ENCODE measurements at regions not wholly inside any gene's neighbourhood (a gene's known extent, or its start where the extent isn't known, plus 50 kb on each side); places are given as distances from the start of the nearest gene placed in this dataset.

GRCh38 chrX:10726647-10727046 is 106.3 kb upstream of the MID1 start:
- DNase-seq = no peak
- WGBS, 2 donors = 84% methylated on average over 3 of the region's 3 CpGs
- Histone ChIP-seq H3K27ac (peak overlapping the region in 2 of 4 donors; percentile 27 to 51), H3K4me3 (no peak overlapping the region), H3K9me3 (no peaks in the 10 kb centered on the region), H3K4me1 (peaks cover 0 to 27% (median 7%) of the 10 kb centered on the region in 4 donors), H3K27me3 (no peaks in the 10 kb centered on the region), H3K36me3 (no peaks in the 10 kb centered on the region)
- intact Hi-C loops (cut with DNase I) = loop anchor here (5.0 to 10.0 kb wide), 2 partner anchors 112 to 376 kb away; no protein-coding TSS in a partner anchor
- no peak for TF ChIP-seq EP300 (IDR thresholded peaks at IDR 0.05)
- no peak for TF ChIP-seq POLR2A (IDR thresholded peaks at IDR 0.05)
- TF ChIP-seq POLR2AphosphoS5 (IDR thresholded peaks at IDR 0.05) = no peak
- TF ChIP-seq, protein P1, sequence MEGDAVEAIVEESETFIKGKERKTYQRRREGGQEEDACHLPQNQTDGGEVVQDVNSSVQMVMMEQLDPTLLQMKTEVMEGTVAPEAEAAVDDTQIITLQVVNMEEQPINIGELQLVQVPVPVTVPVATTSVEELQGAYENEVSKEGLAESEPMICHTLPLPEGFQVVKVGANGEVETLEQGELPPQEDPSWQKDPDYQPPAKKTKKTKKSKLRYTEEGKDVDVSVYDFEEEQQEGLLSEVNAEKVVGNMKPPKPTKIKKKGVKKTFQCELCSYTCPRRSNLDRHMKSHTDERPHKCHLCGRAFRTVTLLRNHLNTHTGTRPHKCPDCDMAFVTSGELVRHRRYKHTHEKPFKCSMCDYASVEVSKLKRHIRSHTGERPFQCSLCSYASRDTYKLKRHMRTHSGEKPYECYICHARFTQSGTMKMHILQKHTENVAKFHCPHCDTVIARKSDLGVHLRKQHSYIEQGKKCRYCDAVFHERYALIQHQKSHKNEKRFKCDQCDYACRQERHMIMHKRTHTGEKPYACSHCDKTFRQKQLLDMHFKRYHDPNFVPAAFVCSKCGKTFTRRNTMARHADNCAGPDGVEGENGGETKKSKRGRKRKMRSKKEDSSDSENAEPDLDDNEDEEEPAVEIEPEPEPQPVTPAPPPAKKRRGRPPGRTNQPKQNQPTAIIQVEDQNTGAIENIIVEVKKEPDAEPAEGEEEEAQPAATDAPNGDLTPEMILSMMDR (IDR thresholded peaks at IDR 0.05) = no peak

DNA sequence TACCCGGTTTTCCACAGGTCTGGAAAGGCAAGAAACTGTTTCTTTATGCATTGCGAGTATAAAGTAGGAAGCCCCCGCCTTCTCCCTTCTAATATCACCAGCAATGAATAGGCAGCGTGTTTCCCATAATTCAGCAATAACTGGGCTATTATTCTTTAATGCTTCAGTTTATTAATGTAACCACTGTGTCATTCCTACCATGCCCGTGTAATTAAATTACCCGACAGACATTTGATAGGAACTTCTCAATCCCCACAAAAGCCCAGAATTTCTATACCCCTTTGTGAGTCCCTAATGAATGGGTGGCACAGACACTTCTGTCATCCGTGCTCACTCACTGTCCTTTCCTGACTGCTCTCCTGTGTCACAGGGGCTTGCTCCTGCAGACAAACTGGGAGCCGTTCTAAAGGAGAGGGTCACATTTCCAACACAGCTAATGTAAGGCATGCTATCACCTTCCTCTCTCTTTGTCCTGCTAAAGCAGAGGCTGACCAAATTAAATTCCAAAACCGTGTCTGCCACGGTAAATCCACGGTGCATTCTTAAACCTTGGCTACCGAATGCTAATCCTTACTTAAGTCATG is 108.5 kb upstream of the MID1 start:
- Histone ChIP-seq H3K4me3 (no peak overlapping the region), H3K27me3 (no peaks in the 10 kb centered on the region), H3K9me3 (no peaks in the 10 kb centered on the region), H3K36me3 (no peaks in the 10 kb centered on the region), H3K27ac (peak overlapping the region in 3 of 4 donors; percentile 42 to 63 (median 51)), H3K4me1 (peaks cover 0 to 20% (median 7%) of the 10 kb centered on the region in 4 donors)
- no peak for DNase-seq
- intact Hi-C loops (cut with DNase I) = loop anchor here (5.0 to 10.0 kb wide), 2 partner anchors 114 to 373 kb away; no protein-coding TSS in a partner anchor
- TF ChIP-seq, protein P1 (IDR thresholded peaks at IDR 0.05) = no peak
- TF ChIP-seq POLR2AphosphoS5 (IDR thresholded peaks at IDR 0.05) (no peak), POLR2A (IDR thresholded peaks at IDR 0.05) (no peak), EP300 (IDR thresholded peaks at IDR 0.05) (no peak)
- WGBS, 2 donors = 83% methylated on average over 12 of the region's 12 CpGs

- DNase-seq = no peak
- H3K36me3 ChIP-seq = no peaks in the 10 kb centered on the region
These were observed 119.0 kb upstream of the MID1 start for GRCh38 chrX:10739426-10739825.

GRCh38 chrX:10741003-10741402 is 120.6 kb upstream of the MID1 start:
- Histone ChIP-seq H3K36me3 (no peaks in the 10 kb centered on the region), H3K4me1 (no peaks in the 10 kb centered on the region), H3K27ac (no peak overlapping the region), H3K4me3 (no peak overlapping the region), H3K27me3 (no peaks in the 10 kb centered on the region), H3K9me3 (no peaks in the 10 kb centered on the region)
- WGBS, 2 donors = 58 to 81% methylated on average over 3 of the region's 3 CpGs
- no peak for TF ChIP-seq POLR2AphosphoS5 (IDR thresholded peaks at IDR 0.05)
- intact Hi-C loops (cut with DNase I) = no loop called here
- no peak for DNase-seq

More at GRCh38 chrX:10739426-10739825, 119.0 kb upstream of the MID1 start:
- Histone ChIP-seq H3K4me1 (no peaks in the 10 kb centered on the region), H3K27ac (no peak overlapping the region), H3K27me3 (no peaks in the 10 kb centered on the region), H3K9me3 (no peaks in the 10 kb centered on the region), H3K4me3 (no peak overlapping the region)
- 81 to 88% methylated on average over 1 of the region's 1 CpG for WGBS, 2 donors
- intact Hi-C loops (cut with DNase I) = no loop called here
- TF ChIP-seq EP300 (IDR thresholded peaks at IDR 0.05) (no peak), POLR2A (IDR thresholded peaks at IDR 0.05) (no peak), POLR2AphosphoS5 (IDR thresholded peaks at IDR 0.05) (no peak)
- TF ChIP-seq, protein P1 (IDR thresholded peaks at IDR 0.05) = no peak

- intact Hi-C loops (cut with DNase I) = no loop called here
- DNase-seq = no peak
- H3K4me3 ChIP-seq = no peak overlapping the region
- no peaks in the 10 kb centered on the region for H3K9me3 ChIP-seq
- no peak overlapping the region for H3K27ac ChIP-seq
- no peaks in the 10 kb centered on the region for H3K4me1 ChIP-seq
- H3K27me3 ChIP-seq = no peaks in the 10 kb centered on the region
- no peaks in the 10 kb centered on the region for H3K36me3 ChIP-seq
- no peak for TF ChIP-seq POLR2AphosphoS5 (IDR thresholded peaks at IDR 0.05)
- TF ChIP-seq, protein P1 (IDR thresholded peaks at IDR 0.05) = no peak
- TF ChIP-seq EP300 (IDR thresholded peaks at IDR 0.05) = no peak
- no peak for TF ChIP-seq POLR2A (IDR thresholded peaks at IDR 0.05)
- 27 to 66% methylated on average over 2 of the region's 2 CpGs for WGBS, 2 donors
These were observed 121.2 kb upstream of the MID1 start for GRCh38 chrX:10741550-10741949.
